ENCODE measurements at regions not wholly inside any gene's neighbourhood (a gene's known extent, or its start where the extent isn't known, plus 50 kb on each side); places are given as distances from the start of the nearest gene placed in this dataset.
A peak's percentile ranks its signal among the peaks of the same experiment; 100 is the strongest.

DNA sequence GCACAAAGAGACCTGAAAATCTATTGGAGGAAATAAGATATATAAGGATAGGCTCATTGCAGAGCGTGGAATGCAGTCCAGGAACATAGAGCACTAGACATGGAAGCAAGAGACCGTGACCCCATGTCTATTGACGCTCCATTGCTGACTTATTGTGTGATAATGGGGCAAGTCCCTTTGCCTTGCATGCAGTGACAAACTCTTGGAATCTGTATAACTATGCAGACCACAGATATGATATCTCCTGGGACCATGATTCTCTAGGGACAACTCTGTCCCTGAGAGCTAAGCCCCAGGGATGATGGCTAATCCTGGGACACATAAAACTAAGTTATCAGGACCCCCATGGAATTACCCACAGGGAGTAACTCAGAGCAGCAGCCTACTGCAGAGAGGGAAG, 73.1 kb upstream of the PRDX6 start:
- H2AK5ac ChIP-seq (ENCODE audit: low read depth, low read length): no peak overlapping the region
- no peaks in the 10 kb centered on the region for H3K27me3 ChIP-seq (ENCODE audit: control insufficient read depth in 3 of 3, insufficient read depth in 3 of 3, low read depth in 1 of 3, low read length in 3 of 3)
- no peak overlapping the region for H3K14ac ChIP-seq (ENCODE audit: low read length)
- WGBS, 2 donors (ENCODE audit: extremely low coverage in 2 of 2, insufficient read length in 2 of 2, insufficient replicate concordance in 1 of 2): no CpG with 5 or more reads among the region's 3 CpGs
- H3K4ac ChIP-seq (ENCODE audit: low read length): no peak overlapping the region
- H3K79me1 ChIP-seq (ENCODE audit: low read depth, low read length): no peaks in the 10 kb centered on the region
- no peak overlapping the region for H3K23ac ChIP-seq (ENCODE audit: low read depth, low read length, poor library complexity)
- H3K4me3 ChIP-seq (ENCODE audit: low read length in 2 of 2): no peak overlapping the region
- H4K91ac ChIP-seq (ENCODE audit: low read depth, low read length, poor library complexity): no peak overlapping the region
- no peak overlapping the region for H4K8ac ChIP-seq (ENCODE audit: low read depth, low read length)
- H2AFZ ChIP-seq (ENCODE audit: low read length): no peak overlapping the region
- H3K36me3 ChIP-seq (replicated peaks in 1 of 2; ENCODE audit: control insufficient read depth in 2 of 2, insufficient read depth in 2 of 2, low read length in 2 of 2): no peaks in the 10 kb centered on the region
- H2BK120ac ChIP-seq (ENCODE audit: low read depth, low read length): no peak overlapping the region
- no peak overlapping the region for H3K18ac ChIP-seq (ENCODE audit: low read length)
- H2BK12ac ChIP-seq (ENCODE audit: low read length): no peak overlapping the region
- H2BK5ac ChIP-seq (ENCODE audit: low read length): no peak overlapping the region
- H3K4me2 ChIP-seq (ENCODE audit: insufficient read depth, low read length, poor library complexity, severe bottlenecking): no peak overlapping the region
- peaks cover 0 to 1% of the 10 kb centered on the region in 2 donors for H3K4me1 ChIP-seq (ENCODE audit: control insufficient read depth in 2 of 2, insufficient read depth in 1 of 2, low read depth in 1 of 2, low read length in 2 of 2)
- H3K9me3 ChIP-seq (replicated peaks in 1 of 2; ENCODE audit: control insufficient read depth in 2 of 2, insufficient read depth in 1 of 2, low read depth in 1 of 2, low read length in 2 of 2): no peaks in the 10 kb centered on the region
- H2BK15ac ChIP-seq (ENCODE audit: low read length): no peak overlapping the region
- no peak overlapping the region for H3K9ac ChIP-seq (ENCODE audit: low read depth, low read length, poor library complexity)
- no peak for DNase-seq (ENCODE audit: low spot score)
- no peak overlapping the region for H3K27ac ChIP-seq (replicated peaks; ENCODE audit: low read length)

DNA sequence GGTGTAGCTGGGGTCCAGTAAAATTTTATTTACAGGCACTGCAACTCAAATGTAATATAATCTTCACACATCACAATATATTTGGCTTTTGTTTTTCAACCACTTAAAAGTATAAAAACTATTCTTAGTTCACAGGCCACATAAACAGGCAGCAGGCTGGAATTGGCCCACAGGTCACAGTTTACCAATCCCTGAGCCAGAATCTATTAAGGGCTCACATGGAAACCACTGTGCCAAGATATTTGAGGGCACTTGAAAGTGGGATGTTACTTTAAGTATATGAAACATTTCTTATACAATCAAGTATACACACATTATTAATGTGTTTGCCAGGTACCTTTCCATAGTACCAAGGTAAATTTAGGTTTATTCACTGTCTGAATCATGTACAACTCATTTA, 71.9 kb upstream of the PRDX6 start:
- Histone ChIP-seq H3K27me3 (ENCODE audit: control insufficient read depth in 3 of 3, insufficient read depth in 3 of 3, low read depth in 1 of 3, low read length in 3 of 3) (no peaks in the 10 kb centered on the region), H3K27ac (replicated peaks; ENCODE audit: low read length) (no peak overlapping the region), H3K18ac (ENCODE audit: low read length) (no peak overlapping the region), H2BK120ac (ENCODE audit: low read depth, low read length) (no peak overlapping the region), H2AFZ (ENCODE audit: low read length) (no peak overlapping the region), H3K4me2 (ENCODE audit: insufficient read depth, low read length, poor library complexity, severe bottlenecking) (no peak overlapping the region), H4K91ac (ENCODE audit: low read depth, low read length, poor library complexity) (no peak overlapping the region), H3K4me3 (ENCODE audit: low read length in 2 of 2) (no peak overlapping the region), H3K14ac (ENCODE audit: low read length) (no peak overlapping the region), H4K8ac (ENCODE audit: low read depth, low read length) (no peak overlapping the region), H3K9ac (ENCODE audit: low read depth, low read length, poor library complexity) (no peak overlapping the region), H3K4ac (ENCODE audit: low read length) (no peak overlapping the region), H2BK15ac (ENCODE audit: low read length) (no peak overlapping the region), H3K79me1 (ENCODE audit: low read depth, low read length) (no peaks in the 10 kb centered on the region), H3K4me1 (ENCODE audit: control insufficient read depth in 2 of 2, insufficient read depth in 1 of 2, low read depth in 1 of 2, low read length in 2 of 2) (peaks cover 0 to 1% of the 10 kb centered on the region in 2 donors), H2AK5ac (ENCODE audit: low read depth, low read length) (no peak overlapping the region), H2BK12ac (ENCODE audit: low read length) (no peak overlapping the region), H3K9me3 (replicated peaks in 1 of 2; ENCODE audit: control insufficient read depth in 2 of 2, insufficient read depth in 1 of 2, low read depth in 1 of 2, low read length in 2 of 2) (no peaks in the 10 kb centered on the region), H2BK5ac (ENCODE audit: low read length) (no peak overlapping the region), H3K23ac (ENCODE audit: low read depth, low read length, poor library complexity) (no peak overlapping the region), H3K36me3 (replicated peaks in 1 of 2; ENCODE audit: control insufficient read depth in 2 of 2, insufficient read depth in 2 of 2, low read length in 2 of 2) (no peaks in the 10 kb centered on the region)
- DNase-seq (ENCODE audit: low spot score): no peak

DNA sequence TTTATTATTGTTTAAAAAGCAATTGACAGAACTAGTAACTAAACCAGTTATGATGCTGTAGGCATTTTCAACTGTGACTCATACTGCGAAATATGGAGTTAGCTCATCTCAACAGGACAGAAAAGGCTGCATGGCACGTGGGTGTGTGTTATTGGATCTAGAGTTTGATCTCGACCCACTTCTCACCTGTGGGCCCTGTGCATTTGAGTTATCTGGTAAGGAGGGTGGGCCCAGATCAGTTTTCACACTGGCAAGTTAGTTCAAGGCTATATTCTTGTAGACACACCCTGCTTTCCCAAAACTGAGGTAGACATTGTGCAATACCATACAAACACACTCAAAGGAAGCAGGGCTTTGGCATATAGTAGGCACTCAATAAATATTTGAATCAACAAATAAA, 71.3 kb upstream of the PRDX6 start:
- Histone ChIP-seq H3K27me3 (ENCODE audit: control insufficient read depth in 3 of 3, insufficient read depth in 3 of 3, low read depth in 1 of 3, low read length in 3 of 3) (no peaks in the 10 kb centered on the region), H3K4ac (ENCODE audit: low read length) (no peak overlapping the region), H2AK5ac (ENCODE audit: low read depth, low read length) (no peak overlapping the region), H3K36me3 (replicated peaks in 1 of 2; ENCODE audit: control insufficient read depth in 2 of 2, insufficient read depth in 2 of 2, low read length in 2 of 2) (no peaks in the 10 kb centered on the region), H3K9me3 (replicated peaks in 1 of 2; ENCODE audit: control insufficient read depth in 2 of 2, insufficient read depth in 1 of 2, low read depth in 1 of 2, low read length in 2 of 2) (no peaks in the 10 kb centered on the region), H3K4me3 (ENCODE audit: low read length in 2 of 2) (no peak overlapping the region), H3K9ac (ENCODE audit: low read depth, low read length, poor library complexity) (no peak overlapping the region), H2AFZ (ENCODE audit: low read length) (no peak overlapping the region), H3K4me2 (ENCODE audit: insufficient read depth, low read length, poor library complexity, severe bottlenecking) (no peak overlapping the region), H2BK15ac (ENCODE audit: low read length) (no peak overlapping the region), H3K23ac (ENCODE audit: low read depth, low read length, poor library complexity) (no peak overlapping the region), H2BK5ac (ENCODE audit: low read length) (no peak overlapping the region), H3K18ac (ENCODE audit: low read length) (no peak overlapping the region), H3K79me1 (ENCODE audit: low read depth, low read length) (no peaks in the 10 kb centered on the region), H2BK12ac (ENCODE audit: low read length) (no peak overlapping the region), H3K27ac (replicated peaks; ENCODE audit: low read length) (no peak overlapping the region), H4K8ac (ENCODE audit: low read depth, low read length) (no peak overlapping the region), H3K14ac (ENCODE audit: low read length) (no peak overlapping the region), H4K91ac (ENCODE audit: low read depth, low read length, poor library complexity) (no peak overlapping the region), H3K4me1 (ENCODE audit: control insufficient read depth in 2 of 2, insufficient read depth in 1 of 2, low read depth in 1 of 2, low read length in 2 of 2) (peaks cover 0 to 1% of the 10 kb centered on the region in 2 donors), H2BK120ac (ENCODE audit: low read depth, low read length) (no peak overlapping the region)
- no peak for DNase-seq (ENCODE audit: low spot score)
- WGBS, 2 donors (ENCODE audit: extremely low coverage in 2 of 2, insufficient read length in 2 of 2, insufficient replicate concordance in 1 of 2): no CpG with 5 or more reads among the region's 3 CpGs

DNA sequence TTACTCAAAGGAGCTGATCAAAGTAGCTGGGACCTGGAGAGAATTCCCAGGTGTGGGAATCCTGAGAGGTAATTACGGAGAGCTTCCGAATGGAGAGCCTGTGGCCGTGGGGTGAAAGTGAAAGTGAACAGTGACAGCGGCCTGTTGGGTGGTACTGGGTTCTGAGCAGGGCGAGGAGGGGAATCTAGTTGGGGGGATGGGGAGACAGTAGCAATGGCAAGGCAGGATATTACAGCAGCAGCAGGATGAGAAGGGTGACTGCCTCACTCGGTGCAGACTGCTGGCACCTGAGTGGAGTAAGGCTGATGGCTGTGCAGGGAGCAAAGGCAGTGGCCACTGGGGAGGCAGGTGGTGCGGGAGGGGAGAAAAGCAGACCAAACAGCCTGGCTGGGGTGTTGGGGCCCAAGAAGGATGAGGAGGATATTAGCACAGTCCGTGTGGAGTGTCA, 70.3 kb upstream of the PRDX6 start:
- DNase-seq (ENCODE audit: low spot score): no peak
- no peaks in the 10 kb centered on the region for H3K9me3 ChIP-seq (replicated peaks in 1 of 2; ENCODE audit: control insufficient read depth in 2 of 2, insufficient read depth in 1 of 2, low read depth in 1 of 2, low read length in 2 of 2)
- H4K91ac ChIP-seq (ENCODE audit: low read depth, low read length, poor library complexity): peak overlapping the region; percentile 41
- WGBS, 2 donors (ENCODE audit: extremely low coverage in 2 of 2, insufficient read length in 2 of 2, insufficient replicate concordance in 1 of 2): no CpG with 5 or more reads among the region's 8 CpGs
- H2BK120ac ChIP-seq (ENCODE audit: low read depth, low read length): no peak overlapping the region
- H2AFZ ChIP-seq (ENCODE audit: low read length): no peak overlapping the region
- H3K4me3 ChIP-seq (ENCODE audit: low read length in 2 of 2): no peak overlapping the region
- H3K23ac ChIP-seq (ENCODE audit: low read depth, low read length, poor library complexity): no peak overlapping the region
- H4K8ac ChIP-seq (ENCODE audit: low read depth, low read length): peak overlapping the region; percentile 26
- H3K4ac ChIP-seq (ENCODE audit: low read length): no peak overlapping the region
- H3K36me3 ChIP-seq (replicated peaks in 1 of 2; ENCODE audit: control insufficient read depth in 2 of 2, insufficient read depth in 2 of 2, low read length in 2 of 2): no peaks in the 10 kb centered on the region
- no peak overlapping the region for H2BK12ac ChIP-seq (ENCODE audit: low read length)
- H3K4me1 ChIP-seq (ENCODE audit: control insufficient read depth in 2 of 2, insufficient read depth in 1 of 2, low read depth in 1 of 2, low read length in 2 of 2): peaks cover 0 to 1% of the 10 kb centered on the region in 2 donors
- H2BK15ac ChIP-seq (ENCODE audit: low read length): no peak overlapping the region
- H2BK5ac ChIP-seq (ENCODE audit: low read length): no peak overlapping the region
- peak overlapping the region; percentile 41 for H2AK5ac ChIP-seq (ENCODE audit: low read depth, low read length)
- H3K4me2 ChIP-seq (ENCODE audit: insufficient read depth, low read length, poor library complexity, severe bottlenecking): no peak overlapping the region
- H3K27ac ChIP-seq (replicated peaks; ENCODE audit: low read length): no peak overlapping the region
- H3K9ac ChIP-seq (ENCODE audit: low read depth, low read length, poor library complexity): peak overlapping the region; percentile 36
- peak overlapping the region; percentile 97 for H3K14ac ChIP-seq (ENCODE audit: low read length)
- peak overlapping the region; percentile 74 for H3K18ac ChIP-seq (ENCODE audit: low read length)
- no peaks in the 10 kb centered on the region for H3K27me3 ChIP-seq (ENCODE audit: control insufficient read depth in 3 of 3, insufficient read depth in 3 of 3, low read depth in 1 of 3, low read length in 3 of 3)
- H3K79me1 ChIP-seq (ENCODE audit: low read depth, low read length): no peaks in the 10 kb centered on the region

Data from neuronal stem cell (in vitro differentiated cells).